Progenitor cell of endocrine pancreas (in vitro differentiated cells): ENCODE measurements at regions not wholly inside any gene's neighbourhood (a gene's known extent, or its start where the extent isn't known, plus 50 kb on each side); places are given as distances from the start of the nearest gene placed in this dataset.

Experiments
- DNase-seq: peaks from one replicate; pipeline ENCODE4 v3.0.0; 2021; ENCODE audit warnings: low spot score; ENCODE audit not compliant: unreplicated experiment
- H3K27ac Mint-ChIP-seq: 2 replicates; pipeline ENCODE4 v1.8.0; 2021; ENCODE audit warnings: mild to moderate bottlenecking, moderate library complexity, mixed read lengths
- H3K27me3 Mint-ChIP-seq: 2 replicates; pipeline ENCODE4 v1.8.0; 2021; ENCODE audit warnings: mixed read lengths
- H3K36me3 Mint-ChIP-seq: 2 replicates; pipeline ENCODE4 v1.8.0; 2022; ENCODE audit warnings: mixed read lengths; ENCODE audit not compliant: insufficient read depth
- H3K4me1 Mint-ChIP-seq: 2 replicates; pipeline ENCODE4 v1.8.0; 2021; ENCODE audit warnings: low read depth, mixed read lengths
- H3K4me3 Mint-ChIP-seq: 2 replicates; pipeline ENCODE4 v1.8.0; 2021; ENCODE audit warnings: low read depth, mild to moderate bottlenecking, moderate library complexity, mixed read lengths
- H3K9me3 Mint-ChIP-seq: 2 replicates; pipeline ENCODE4 v1.8.0; 2021; ENCODE audit warnings: low read depth, mixed read lengths
- CTCF ChIP-seq: fragments of 200-600 bp; sonication (generic); IDR thresholded peaks from one replicate; pipeline ENCODE4 v1.5.0; 2021; ENCODE audit warnings: antibody characterized with exemption, mild to moderate bottlenecking; ENCODE audit not compliant: unreplicated experiment

GRCh38 chr12:88884600-88884999, 304.3 kb upstream of the KITLG start:
- no peaks in the 10 kb centered on the region for H3K4me1 Mint-ChIP-seq
- TF ChIP-seq CTCF, result no peak
- H3K9me3 Mint-ChIP-seq, result peaks cover 4% of the 10 kb centered on the region
- H3K36me3 Mint-ChIP-seq, result no peaks in the 10 kb centered on the region
- H3K27ac Mint-ChIP-seq, result no peak overlapping the region
- no peaks in the 10 kb centered on the region for H3K27me3 Mint-ChIP-seq
- H3K4me3 Mint-ChIP-seq, result no peak overlapping the region
- DNase-seq, result no peak

- Mint-ChIP-seq H3K9me3 (peaks cover 4% of the 10 kb centered on the region), H3K4me3 (no peak overlapping the region), H3K27ac (no peak overlapping the region), H3K27me3 (no peaks in the 10 kb centered on the region), H3K36me3 (no peaks in the 10 kb centered on the region), H3K4me1 (no peaks in the 10 kb centered on the region)
- TF ChIP-seq CTCF, result no peak
- DNase-seq, result no peak
These were observed 302.4 kb upstream of the KITLG start for GRCh38 chr12:88882662-88883061.

DNA sequence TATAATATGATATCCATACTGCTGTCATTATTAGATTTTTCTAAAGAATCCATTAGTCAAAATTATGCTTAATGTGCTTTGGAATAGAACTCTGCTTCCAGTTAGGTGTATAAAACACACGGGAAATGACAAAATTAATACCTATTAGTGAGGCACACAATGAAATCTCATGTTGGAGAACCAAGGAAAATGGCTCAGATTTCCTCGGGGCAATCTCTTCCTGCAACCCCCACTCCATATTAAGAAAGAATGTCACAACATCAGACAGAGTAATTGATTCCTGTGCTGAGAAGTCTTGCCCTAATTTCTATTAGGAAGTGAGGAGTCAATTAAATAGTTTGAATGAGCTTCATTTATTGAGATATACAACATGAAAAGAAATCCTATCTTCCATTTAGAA, 299.8 kb upstream of the KITLG start:
- no peaks in the 10 kb centered on the region for H3K4me1 Mint-ChIP-seq
- H3K36me3 Mint-ChIP-seq, result no peaks in the 10 kb centered on the region
- H3K9me3 Mint-ChIP-seq, result peaks cover 4% of the 10 kb centered on the region
- no peak for DNase-seq
- no peak overlapping the region for H3K4me3 Mint-ChIP-seq
- no peaks in the 10 kb centered on the region for H3K27me3 Mint-ChIP-seq
- H3K27ac Mint-ChIP-seq, result no peak overlapping the region
- no peak for TF ChIP-seq CTCF

DNA sequence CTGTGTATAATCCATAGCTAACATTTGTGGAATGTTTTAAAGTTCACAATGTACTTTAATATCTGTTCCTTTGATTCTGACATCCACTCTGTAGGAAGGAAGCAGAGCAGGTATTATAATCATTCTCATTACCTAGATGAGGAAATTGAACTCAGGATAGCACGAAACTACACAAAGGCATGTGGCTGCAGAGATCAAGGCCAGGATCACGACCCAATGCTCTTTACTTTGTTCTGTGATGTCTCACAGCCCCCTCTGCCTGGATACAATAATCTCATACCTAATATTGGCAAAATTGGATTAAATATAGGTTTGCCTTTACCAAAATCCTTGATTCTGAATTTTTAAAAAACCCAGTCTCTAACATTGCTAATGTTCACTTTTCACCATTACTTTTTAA, 298.0 kb upstream of the KITLG start:
- Mint-ChIP-seq H3K4me1 (no peaks in the 10 kb centered on the region), H3K27ac (no peak overlapping the region), H3K27me3 (no peaks in the 10 kb centered on the region), H3K9me3 (peaks cover 4% of the 10 kb centered on the region), H3K36me3 (no peaks in the 10 kb centered on the region), H3K4me3 (no peak overlapping the region)
- no peak for DNase-seq
- TF ChIP-seq CTCF, result no peak

DNA sequence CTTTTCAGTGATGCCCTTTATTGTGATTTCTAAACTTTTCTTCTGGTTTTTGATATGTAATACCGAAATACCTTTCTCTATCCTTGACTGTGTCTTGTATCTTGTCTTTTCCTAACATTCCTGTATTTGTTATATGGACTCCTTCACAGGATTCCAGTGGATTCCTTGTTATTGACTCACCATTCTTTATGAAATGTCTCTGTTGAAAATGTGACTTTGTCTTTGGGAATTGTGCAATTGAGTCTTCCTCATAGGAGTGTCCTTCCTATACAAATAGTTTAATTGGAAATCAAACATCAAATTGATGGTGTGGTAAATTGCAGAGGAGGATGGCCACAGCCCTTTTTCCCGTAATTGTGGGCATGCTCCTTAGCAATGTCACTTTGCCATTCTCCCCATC, 296.6 kb upstream of the KITLG start:
- H3K27ac Mint-ChIP-seq, result no peak overlapping the region
- no peaks in the 10 kb centered on the region for H3K9me3 Mint-ChIP-seq
- H3K36me3 Mint-ChIP-seq, result no peaks in the 10 kb centered on the region
- DNase-seq, result no peak
- no peak for TF ChIP-seq CTCF
- H3K27me3 Mint-ChIP-seq, result no peaks in the 10 kb centered on the region
- H3K4me3 Mint-ChIP-seq, result no peak overlapping the region
- no peaks in the 10 kb centered on the region for H3K4me1 Mint-ChIP-seq
